PC-9 (cell line): ENCODE measurements at regions not wholly inside any gene's neighbourhood (a gene's known extent, or its start where the extent isn't known, plus 50 kb on each side); places are given as distances from the start of the nearest gene placed in this dataset.

Experiments used
- CTCF ChIP-seq: fragments of 200-600 bp; sonication (generic); conservative IDR thresholded peaks from 2 replicates; pipeline ENCODE4 v1.6.1; 2017; ENCODE audit warnings: mixed run types, antibody characterized with exemption, mild to moderate bottlenecking, moderate library complexity
- EZH2 ChIP-seq: fragments of 200-600 bp; sonication (generic); IDR thresholded peaks from 2 replicates; pipeline ENCODE4 v1.8.0; 2017; ENCODE audit warnings: antibody characterized with exemption, low read depth

GRCh38 chr6:4693173-4693970 lies 82.8 kb upstream of the CDYL start:
- no peak for TF ChIP-seq CTCF
- no peak for TF ChIP-seq EZH2
